Spleen (tissue), 7 donors: ENCODE measurements at regions not wholly inside any gene's neighbourhood (a gene's known extent, or its start where the extent isn't known, plus 50 kb on each side); places are given as distances from the start of the nearest gene placed in this dataset.

Experiments
- CTCF ChIP-seq, 11 experiments: fragments of 200-600 bp in 7 of 11; fragments of 450-650 bp in 4 of 11; sonication (generic) in 4 of 11; IDR thresholded peaks in 8 of 11; conservative IDR thresholded peaks in 3 of 11; 1 replicate in 7 of 11; 2 replicates in 4 of 11; pipeline versions ENCODE4 v1.4.0 to v1.8.0; 2016 to 2021; ENCODE audit warnings: antibody characterized with exemption in 11 of 11, inconsistent platforms in 4 of 11, mild to moderate bottlenecking in 1 of 11
- POLR2A ChIP-seq, 3 donors: fragments of 450-650 bp; IDR thresholded peaks; one replicate each; pipeline ENCODE4 v1.5.1; 2017; ENCODE audit warnings: antibody characterized with exemption in 3 of 3, mild to moderate bottlenecking in 1 of 3
- donor health status: DM: no; HTN: no; CAD: no; lungs with moderate emphysema.
- donor health status: DM: no; HTN: no; CAD: no.
- donor health status: DM: no; HTN: no; CAD: no.

GRCh38 chr3:107067421-107067820, 309.8 kb upstream of the CCDC54 start:
- no peak for TF ChIP-seq CTCF (IDR thresholded peaks at IDR 0.05 in 8 of 11, conservative IDR thresholded peaks at IDR 0.05 in 3 of 11)
- no peak for TF ChIP-seq POLR2A (IDR thresholded peaks at IDR 0.05)
